ENCODE measurements at regions not wholly inside any gene's neighbourhood (a gene's known extent, or its start where the extent isn't known, plus 50 kb on each side); places are given as distances from the start of the nearest gene placed in this dataset.

GRCh38 chr3:159432682-159433340, 555.8 kb upstream of the IL12A start:
- no peak overlapping the region for H3K27ac Mint-ChIP-seq
- Histone ChIP-seq H3K27me3 (ENCODE audit: control insufficient read depth in 2 of 2, insufficient read depth in 2 of 2, low read length in 2 of 2) (no peaks in the 10 kb centered on the region), H3K36me3 (ENCODE audit: control insufficient read depth in 2 of 3, insufficient read depth in 3 of 3, low read length in 3 of 3) (no peaks in the 10 kb centered on the region), H3K4me3 (ENCODE audit: low read length) (no peak overlapping the region), H3K27ac (ENCODE audit: low read depth, low read length) (no peak overlapping the region), H3K9me3 (ENCODE audit: control insufficient read depth in 2 of 3, low read length in 3 of 3) (no peaks in the 10 kb centered on the region), H3K4me1 (ENCODE audit: control insufficient read depth in 2 of 2, insufficient read depth in 2 of 2, low read length in 2 of 2) (no peaks in the 10 kb centered on the region)
- H3K4me1 Mint-ChIP-seq = no peaks in the 10 kb centered on the region
- no peak overlapping the region for H3K4me3 Mint-ChIP-seq
- H3K27me3 Mint-ChIP-seq = no peaks in the 10 kb centered on the region
- ChIA-PET CTCF (no interaction called here), POLR2A (no interaction called here)
- DNase-seq (no peak), ATAC-seq (no peak)
- H3K9me3 Mint-ChIP-seq = peaks cover 0 to 13% (median 4%) of the 10 kb centered on the region in 11 donors
- intact Hi-C loops (cut with micrococcal nuclease) = no loop called here
- no peaks in the 10 kb centered on the region for H3K36me3 Mint-ChIP-seq

GRCh38 chr3:159439346-159439745, 549.3 kb upstream of the IL12A start:
- Mint-ChIP-seq H3K27me3 (peaks cover 0 to 7% (median 0%) of the 10 kb centered on the region in 5 donors), H3K4me1 (no peaks in the 10 kb centered on the region), H3K9me3 (peaks cover 2 to 25% (median 5%) of the 10 kb centered on the region in 11 donors), H3K36me3 (peaks cover 0 to 7% (median 0%) of the 10 kb centered on the region in 5 donors), H3K4me3 (no peak overlapping the region), H3K27ac (no peak overlapping the region)
- Histone ChIP-seq H3K36me3 (ENCODE audit: control insufficient read depth in 2 of 3, insufficient read depth in 3 of 3, low read length in 3 of 3) (no peaks in the 10 kb centered on the region), H3K4me1 (ENCODE audit: control insufficient read depth in 2 of 2, insufficient read depth in 2 of 2, low read length in 2 of 2) (no peaks in the 10 kb centered on the region), H3K27ac (ENCODE audit: low read depth, low read length) (no peak overlapping the region), H3K27me3 (ENCODE audit: control insufficient read depth in 2 of 2, insufficient read depth in 2 of 2, low read length in 2 of 2) (no peaks in the 10 kb centered on the region), H3K4me3 (ENCODE audit: low read length) (no peak overlapping the region), H3K9me3 (ENCODE audit: control insufficient read depth in 2 of 3, low read length in 3 of 3) (no peaks in the 10 kb centered on the region)
- intact Hi-C loops (cut with micrococcal nuclease) = no loop called here
- ChIA-PET POLR2A (no interaction called here), CTCF (no interaction called here)
- DNase-seq = no peak
- ATAC-seq = no peak

GRCh38 chr3:159441279-159441678, 547.4 kb upstream of the IL12A start:
- no peak for ATAC-seq
- H3K27ac ChIP-seq (ENCODE audit: low read depth, low read length) = no peak overlapping the region
- Mint-ChIP-seq H3K27me3 (peaks cover 0 to 7% (median 0%) of the 10 kb centered on the region in 5 donors), H3K4me1 (no peaks in the 10 kb centered on the region), H3K9me3 (peaks cover 2 to 19% (median 7%) of the 10 kb centered on the region in 11 donors), H3K27ac (no peak overlapping the region), H3K4me3 (no peak overlapping the region), H3K36me3 (peaks cover 0 to 7% (median 0%) of the 10 kb centered on the region in 5 donors)
- H3K9me3 ChIP-seq (ENCODE audit: control insufficient read depth in 2 of 3, low read length in 3 of 3) = no peaks in the 10 kb centered on the region
- no peaks in the 10 kb centered on the region for H3K4me1 ChIP-seq (ENCODE audit: control insufficient read depth in 2 of 2, insufficient read depth in 2 of 2, low read length in 2 of 2)
- DNase-seq = no peak
- POLR2A ChIA-PET = no interaction called here
- no peaks in the 10 kb centered on the region for H3K36me3 ChIP-seq (ENCODE audit: control insufficient read depth in 2 of 3, insufficient read depth in 3 of 3, low read length in 3 of 3)
- no peak overlapping the region for H3K4me3 ChIP-seq (ENCODE audit: low read length)
- intact Hi-C loops (cut with micrococcal nuclease) = no loop called here
- H3K27me3 ChIP-seq (ENCODE audit: control insufficient read depth in 2 of 2, insufficient read depth in 2 of 2, low read length in 2 of 2) = no peaks in the 10 kb centered on the region
- CTCF ChIA-PET = no interaction called here

- DNase-seq (no peak), ATAC-seq (no peak)
- Histone ChIP-seq H3K4me3 (ENCODE audit: low read length) (no peak overlapping the region), H3K36me3 (ENCODE audit: control insufficient read depth in 2 of 3, insufficient read depth in 3 of 3, low read length in 3 of 3) (no peaks in the 10 kb centered on the region), H3K27me3 (ENCODE audit: control insufficient read depth in 2 of 2, insufficient read depth in 2 of 2, low read length in 2 of 2) (no peaks in the 10 kb centered on the region), H3K27ac (ENCODE audit: low read depth, low read length) (no peak overlapping the region), H3K9me3 (ENCODE audit: control insufficient read depth in 2 of 3, low read length in 3 of 3) (no peaks in the 10 kb centered on the region), H3K4me1 (ENCODE audit: control insufficient read depth in 2 of 2, insufficient read depth in 2 of 2, low read length in 2 of 2) (no peaks in the 10 kb centered on the region)
- Mint-ChIP-seq H3K27me3 (peaks cover 0 to 7% (median 0%) of the 10 kb centered on the region in 5 donors), H3K4me3 (no peak overlapping the region), H3K27ac (no peak overlapping the region), H3K9me3 (peaks cover 2 to 19% (median 7%) of the 10 kb centered on the region in 11 donors), H3K4me1 (no peaks in the 10 kb centered on the region), H3K36me3 (peaks cover 0 to 7% (median 0%) of the 10 kb centered on the region in 5 donors)
- POLR2A ChIA-PET = no interaction called here
- intact Hi-C loops (cut with micrococcal nuclease) = no loop called here
- CTCF ChIA-PET = no interaction called here
Observed at GRCh38 chr3:159443266-159443665, 545.4 kb upstream of the IL12A start.

GRCh38 chr3:159447841-159448240, 540.8 kb upstream of the IL12A start:
- Mint-ChIP-seq H3K9me3 (peaks cover 0 to 6% (median 2%) of the 10 kb centered on the region in 11 donors), H3K4me1 (no peaks in the 10 kb centered on the region)
- H3K27ac ChIP-seq (ENCODE audit: low read depth, low read length) = no peak overlapping the region

GRCh38 chr3:159448902-159449301, 539.7 kb upstream of the IL12A start:
- H3K4me1 ChIP-seq (ENCODE audit: control insufficient read depth in 2 of 2, insufficient read depth in 2 of 2, low read length in 2 of 2) = no peaks in the 10 kb centered on the region
- no peaks in the 10 kb centered on the region for H3K36me3 Mint-ChIP-seq
- CTCF ChIA-PET = no interaction called here
- H3K27me3 ChIP-seq (ENCODE audit: control insufficient read depth in 2 of 2, insufficient read depth in 2 of 2, low read length in 2 of 2) = no peaks in the 10 kb centered on the region
- peaks cover 0 to 8% (median 2%) of the 10 kb centered on the region in 11 donors for H3K9me3 Mint-ChIP-seq
- POLR2A ChIA-PET = no interaction called here
- no peak for DNase-seq
- no peak overlapping the region for H3K4me3 Mint-ChIP-seq
- H3K36me3 ChIP-seq (ENCODE audit: control insufficient read depth in 2 of 3, insufficient read depth in 3 of 3, low read length in 3 of 3) = no peaks in the 10 kb centered on the region
- no peak for ATAC-seq
- intact Hi-C loops (cut with micrococcal nuclease) = no loop called here
- H3K9me3 ChIP-seq (ENCODE audit: control insufficient read depth in 2 of 3, low read length in 3 of 3) = no peaks in the 10 kb centered on the region
- H3K27me3 Mint-ChIP-seq = no peaks in the 10 kb centered on the region
- H3K4me1 Mint-ChIP-seq = no peaks in the 10 kb centered on the region
- H3K27ac ChIP-seq (ENCODE audit: low read depth, low read length) = no peak overlapping the region
- H3K27ac Mint-ChIP-seq = no peak overlapping the region
- H3K4me3 ChIP-seq (ENCODE audit: low read length) = no peak overlapping the region

More at GRCh38 chr3:159447841-159448240, 540.8 kb upstream of the IL12A start:
- no peak overlapping the region for H3K4me3 Mint-ChIP-seq
- no peaks in the 10 kb centered on the region for H3K27me3 Mint-ChIP-seq
- POLR2A ChIA-PET = no interaction called here
- ATAC-seq (no peak), DNase-seq (no peak)
- Histone ChIP-seq H3K4me3 (ENCODE audit: low read length) (no peak overlapping the region), H3K4me1 (ENCODE audit: control insufficient read depth in 2 of 2, insufficient read depth in 2 of 2, low read length in 2 of 2) (no peaks in the 10 kb centered on the region), H3K36me3 (ENCODE audit: control insufficient read depth in 2 of 3, insufficient read depth in 3 of 3, low read length in 3 of 3) (no peaks in the 10 kb centered on the region), H3K27me3 (ENCODE audit: control insufficient read depth in 2 of 2, insufficient read depth in 2 of 2, low read length in 2 of 2) (no peaks in the 10 kb centered on the region), H3K9me3 (ENCODE audit: control insufficient read depth in 2 of 3, low read length in 3 of 3) (no peaks in the 10 kb centered on the region)
- H3K27ac Mint-ChIP-seq = no peak overlapping the region
- H3K36me3 Mint-ChIP-seq = no peaks in the 10 kb centered on the region
- CTCF ChIA-PET = no interaction called here
- intact Hi-C loops (cut with micrococcal nuclease) = no loop called here

- Mint-ChIP-seq H3K4me1 (no peaks in the 10 kb centered on the region), H3K27me3 (no peaks in the 10 kb centered on the region), H3K27ac (no peak overlapping the region), H3K4me3 (no peak overlapping the region), H3K36me3 (no peaks in the 10 kb centered on the region), H3K9me3 (peaks cover 0 to 9% (median 0%) of the 10 kb centered on the region in 11 donors)
- intact Hi-C loops (cut with micrococcal nuclease) = no loop called here
- Histone ChIP-seq H3K27ac (ENCODE audit: low read depth, low read length) (no peak overlapping the region), H3K36me3 (ENCODE audit: control insufficient read depth in 2 of 3, insufficient read depth in 3 of 3, low read length in 3 of 3) (no peaks in the 10 kb centered on the region), H3K4me3 (ENCODE audit: low read length) (no peak overlapping the region), H3K27me3 (ENCODE audit: control insufficient read depth in 2 of 2, insufficient read depth in 2 of 2, low read length in 2 of 2) (no peaks in the 10 kb centered on the region), H3K4me1 (ENCODE audit: control insufficient read depth in 2 of 2, insufficient read depth in 2 of 2, low read length in 2 of 2) (no peaks in the 10 kb centered on the region), H3K9me3 (ENCODE audit: control insufficient read depth in 2 of 3, low read length in 3 of 3) (no peaks in the 10 kb centered on the region)
- ChIA-PET POLR2A (no interaction called here), CTCF (no interaction called here)
- no peak for ATAC-seq
- no peak for DNase-seq
Observed at GRCh38 chr3:159451067-159451466, 537.6 kb upstream of the IL12A start.
